ENCODE measurements at regions not wholly inside any gene's neighbourhood (a gene's known extent, or its start where the extent isn't known, plus 50 kb on each side); places are given as distances from the start of the nearest gene placed in this dataset.

DNA sequence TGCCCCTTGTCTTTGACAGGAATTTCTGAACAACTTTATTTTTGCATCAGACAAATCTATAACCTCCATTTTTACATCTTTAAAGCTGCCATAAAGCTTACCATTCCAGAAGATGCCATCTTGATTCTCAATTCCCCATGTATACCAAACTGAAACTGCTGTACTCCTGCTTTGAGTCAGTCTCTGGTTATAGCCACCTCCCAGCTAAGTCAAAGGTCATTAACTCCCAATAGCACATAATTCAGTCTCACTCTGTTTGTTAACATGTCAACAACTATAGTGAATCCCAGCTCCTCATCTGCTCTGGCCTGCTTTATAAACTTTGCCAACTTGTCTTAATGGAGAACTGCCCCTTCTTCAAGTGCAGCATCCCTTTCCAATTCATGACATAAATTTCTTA lies 343.6 kb downstream of the FRK start:
- DNase-seq, result no peak

DNA sequence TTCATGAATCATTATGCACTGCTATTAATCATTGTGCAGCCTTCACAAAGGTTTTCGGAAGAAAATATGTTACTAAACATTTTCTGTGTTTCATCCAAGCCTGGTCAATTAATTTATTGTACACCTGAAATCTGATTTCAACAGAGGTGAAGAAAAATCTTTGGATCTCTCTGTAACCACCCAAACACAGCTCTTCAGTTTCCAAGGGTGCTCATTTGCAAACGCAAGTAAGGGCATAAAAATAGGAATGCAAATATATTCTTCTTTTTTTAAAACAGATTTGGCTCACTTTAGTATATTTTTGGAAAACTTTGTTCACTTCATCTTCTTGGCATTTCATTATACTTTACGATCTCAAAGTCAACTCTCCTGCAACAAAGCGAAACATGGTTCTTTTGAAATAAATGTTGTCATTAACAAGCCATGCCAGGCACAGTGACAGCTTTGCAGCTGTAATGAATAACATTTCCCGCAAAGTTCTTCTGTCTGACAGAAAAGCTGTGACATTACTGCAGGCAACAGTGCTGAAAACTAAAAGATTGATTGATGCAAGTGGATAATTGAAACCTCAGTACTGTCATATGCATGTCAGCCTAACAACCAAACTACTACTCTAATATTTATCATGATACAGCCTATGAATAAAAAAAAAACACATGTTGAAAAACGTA lies 348.3 kb downstream of the FRK start:
- DNase-seq, result no peak

DNA sequence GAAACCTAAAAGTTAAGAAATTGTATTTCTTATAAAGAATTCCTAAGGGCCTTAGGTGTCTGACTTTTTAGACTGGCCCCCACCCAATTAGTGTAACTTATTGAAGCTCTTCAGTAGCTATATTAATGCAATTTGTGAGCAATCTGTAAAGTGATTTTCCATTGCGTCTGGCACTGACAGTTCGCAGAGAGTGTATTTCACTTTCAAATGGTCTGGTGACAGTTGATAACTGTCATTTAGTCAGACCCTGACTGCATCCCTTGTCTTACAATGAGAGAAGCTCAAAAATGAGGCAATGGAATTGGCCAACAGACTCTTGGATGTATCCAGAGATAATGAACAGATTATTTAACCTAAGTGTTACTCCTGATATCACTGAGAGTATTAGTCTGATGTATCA lies 351.8 kb downstream of the FRK start:
- no peak for DNase-seq

DNA sequence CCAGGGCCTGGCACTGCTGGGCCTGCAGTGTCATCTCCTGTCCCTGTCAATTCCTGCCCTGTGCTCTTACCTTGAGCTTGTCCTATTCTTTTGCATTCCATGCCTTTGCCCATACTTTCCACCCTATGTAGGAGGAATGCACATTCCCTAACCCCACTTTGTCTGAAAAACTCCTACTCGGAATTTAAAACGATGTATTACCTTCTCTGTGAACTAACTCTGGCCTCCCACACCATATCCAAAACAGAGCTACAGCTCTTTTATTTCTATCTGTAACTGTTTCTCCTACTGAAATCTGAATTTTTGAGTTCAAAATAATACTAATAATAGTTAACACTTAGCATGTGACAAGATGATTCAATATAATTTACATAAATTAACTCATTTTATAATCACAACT lies 353.7 kb downstream of the FRK start:
- DNase-seq, result no peak

DNA sequence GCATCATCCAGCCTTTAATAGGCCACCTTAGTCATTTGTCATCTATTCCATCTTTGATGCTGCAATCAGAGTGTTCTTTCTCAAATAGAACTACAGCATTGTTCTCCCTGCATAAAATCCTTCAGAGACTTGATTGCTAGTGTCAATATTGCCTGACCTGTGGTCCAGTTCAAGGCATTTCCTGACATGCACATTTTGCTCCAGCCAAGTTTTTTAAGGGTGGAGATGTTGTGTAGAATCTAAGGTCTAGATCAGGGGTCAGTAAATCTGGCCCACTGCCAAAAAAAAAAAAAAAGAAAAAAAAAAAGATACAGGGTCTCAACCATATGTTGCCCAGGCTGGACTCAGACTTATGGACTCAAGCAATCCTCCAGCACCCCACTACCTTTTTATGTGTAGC lies 354.4 kb downstream of the FRK start:
- DNase-seq, result no peak

DNA sequence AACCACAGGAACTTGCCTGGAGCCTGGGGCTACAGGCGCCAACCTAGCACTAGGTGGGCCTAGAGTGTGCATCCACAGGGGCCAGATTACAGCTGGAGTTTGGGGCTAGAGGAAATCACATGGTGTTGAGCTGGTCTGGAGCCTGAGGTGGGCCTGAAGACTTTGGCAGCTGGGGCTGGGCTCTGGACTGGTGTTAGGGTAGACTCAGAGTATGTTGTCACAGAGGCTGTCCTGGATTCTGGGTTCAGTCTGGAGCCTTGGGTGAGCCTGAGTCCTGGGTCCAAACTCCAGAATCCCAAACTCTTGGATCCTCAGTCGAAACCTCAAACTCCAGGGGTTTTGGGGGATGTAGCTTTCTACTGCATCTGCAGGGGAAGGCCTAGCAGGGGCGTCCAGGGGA lies 356.7 kb downstream of the FRK start:
- no peak for DNase-seq

DNA sequence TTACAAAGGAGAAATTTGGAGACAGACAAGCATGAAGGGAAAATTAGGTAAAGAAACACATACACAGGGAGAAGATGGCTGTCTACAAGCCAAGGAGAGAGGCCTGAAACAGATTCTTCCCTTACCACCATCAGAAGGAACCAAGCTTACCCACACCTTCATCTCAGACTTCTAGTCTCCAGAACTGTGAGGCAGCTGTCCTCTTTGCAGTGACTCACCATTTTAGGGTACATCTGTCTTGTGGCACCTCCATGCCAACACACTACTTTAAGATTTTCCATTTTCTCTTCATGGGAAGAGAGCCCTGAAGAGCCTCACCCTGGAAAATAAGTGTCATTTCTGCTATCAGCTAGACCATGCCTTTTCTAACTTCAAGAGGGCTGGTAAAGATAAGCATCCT lies 369.3 kb downstream of the FRK start:
- no peak for DNase-seq

DNA sequence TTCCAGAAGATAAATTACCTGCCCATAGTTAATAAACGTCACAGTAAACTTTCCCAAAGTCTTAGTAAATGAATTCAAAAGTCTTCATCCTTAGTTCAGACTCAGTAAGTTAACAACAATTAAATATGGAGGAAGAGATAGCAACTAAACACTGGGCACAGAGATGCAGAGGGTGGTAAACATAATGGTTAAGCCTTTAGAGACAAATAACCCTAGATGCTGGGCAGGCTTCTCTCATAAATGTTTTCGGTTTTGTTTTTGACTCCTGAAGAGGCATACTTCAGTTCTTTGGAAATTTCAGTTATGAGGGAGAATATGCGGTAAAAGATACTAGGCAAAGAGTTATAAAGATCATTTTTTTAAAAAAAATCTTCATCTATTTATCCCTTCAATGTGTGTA lies 369.8 kb downstream of the FRK start:
- DNase-seq, result no peak

DNA sequence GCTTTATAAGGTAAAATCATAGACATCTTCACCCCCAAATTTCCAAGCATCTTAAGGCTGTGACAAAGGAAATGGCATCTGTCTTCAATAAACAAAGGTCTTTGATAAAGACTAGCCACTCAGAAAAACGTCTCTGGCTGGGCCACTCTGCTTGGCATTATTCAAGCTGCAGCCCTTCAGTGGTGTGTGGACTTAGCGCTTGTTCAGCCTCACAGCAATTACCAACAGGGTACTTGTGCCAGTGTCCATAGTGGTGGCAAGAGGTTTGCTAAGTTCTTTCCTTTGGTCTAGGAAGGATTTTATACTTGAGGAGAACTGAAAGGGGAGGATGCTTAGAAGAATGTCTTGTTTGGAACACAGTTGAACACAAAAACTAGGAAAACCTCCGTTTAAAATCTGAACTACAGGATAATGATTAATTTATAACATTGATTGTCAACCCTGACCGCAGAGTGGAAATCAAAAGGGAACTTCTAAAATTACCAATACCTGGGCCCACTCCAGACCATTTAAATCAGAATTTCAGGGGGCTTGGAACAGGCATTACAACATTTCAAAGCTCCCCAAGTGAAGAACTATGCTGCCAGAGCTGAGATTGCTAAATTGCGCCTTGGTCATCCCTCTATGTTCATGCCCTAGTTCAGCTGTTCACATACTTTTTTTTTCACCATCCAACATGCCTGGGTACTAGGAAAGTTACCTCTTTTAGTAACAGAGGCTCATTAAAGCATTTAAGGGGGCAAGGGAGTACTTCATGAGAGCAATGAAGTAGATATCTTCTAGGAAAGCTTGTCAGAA lies 378.5 kb downstream of the FRK start:
- no peak for DNase-seq

DNA sequence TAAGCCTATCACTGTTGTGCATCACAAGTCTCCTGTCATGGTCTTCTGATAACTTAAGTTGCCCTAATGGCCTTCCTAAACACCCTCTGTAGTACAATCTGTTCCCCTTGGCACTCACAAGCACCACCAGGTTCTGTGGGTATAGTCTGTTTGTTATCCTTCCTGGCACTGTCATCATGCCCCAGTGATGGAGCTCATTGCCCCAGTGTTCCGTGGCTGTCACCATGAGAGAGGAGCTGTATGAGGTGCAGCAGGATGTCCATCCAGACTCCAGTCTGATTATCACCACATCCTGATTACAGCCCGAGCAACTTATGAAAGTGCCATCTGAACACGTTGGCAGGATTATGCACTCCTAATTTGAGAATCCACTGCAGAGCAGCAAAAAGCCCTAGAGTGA lies 380.1 kb downstream of the FRK start:
- DNase-seq, result no peak

DNA sequence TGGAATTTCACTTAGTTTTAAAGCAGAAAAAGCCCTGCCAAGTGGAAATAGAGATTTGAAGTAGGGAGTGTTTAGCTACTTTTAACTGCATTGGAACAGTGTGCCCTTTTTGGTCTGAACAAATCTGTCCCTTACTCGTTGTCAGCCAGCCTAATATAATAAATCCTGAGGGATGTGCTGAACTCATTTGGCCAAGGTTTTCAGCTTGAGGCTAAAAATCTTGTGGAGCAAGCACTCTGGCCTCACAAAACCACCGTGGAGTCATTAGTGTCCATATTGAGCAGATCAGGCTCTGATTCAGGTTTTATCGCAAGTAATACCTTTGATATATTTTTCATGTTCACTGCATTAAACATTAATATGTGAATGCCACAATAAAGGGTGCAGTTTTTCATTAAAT lies 383.5 kb downstream of the FRK start:
- DNase-seq, result no peak

DNA sequence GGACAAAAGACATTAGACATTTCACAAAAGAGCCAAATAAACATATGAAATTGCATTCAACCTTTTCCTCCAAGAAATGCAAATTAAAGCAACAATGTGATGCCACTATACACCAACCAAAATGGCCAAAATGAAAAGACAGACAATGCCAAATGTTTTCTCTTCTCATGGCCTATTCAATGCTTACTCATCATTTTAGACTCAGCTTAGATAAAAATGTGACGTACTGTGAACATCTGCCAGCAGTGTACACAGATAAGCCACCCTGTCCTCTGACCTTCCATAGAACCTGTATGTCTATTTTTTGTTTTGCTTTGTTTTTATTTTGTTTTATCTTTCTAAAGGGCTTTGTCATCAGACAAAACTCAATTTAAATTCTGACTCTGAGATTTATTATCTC lies 385.2 kb downstream of the FRK start:
- DNase-seq, result no peak

DNA sequence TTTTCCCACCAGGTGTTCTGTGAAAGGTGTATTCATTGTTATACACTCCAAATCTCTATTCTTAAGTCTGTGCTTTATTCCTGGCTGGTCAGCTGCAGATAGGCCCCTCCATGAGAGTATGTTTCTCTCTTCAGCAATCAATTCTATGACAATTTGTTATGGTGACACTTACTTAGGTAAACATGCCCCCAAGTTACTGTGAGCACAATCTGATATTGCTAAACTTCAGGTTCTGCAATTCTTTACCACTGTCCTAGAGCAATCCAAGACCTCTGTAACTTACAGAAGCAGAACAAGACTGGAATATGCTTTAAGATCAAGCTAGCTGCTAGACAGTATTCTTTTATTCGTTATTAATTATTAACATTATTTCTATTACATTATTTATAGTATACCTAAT lies 391.9 kb downstream of the FRK start:
- DNase-seq, result no peak

DNA sequence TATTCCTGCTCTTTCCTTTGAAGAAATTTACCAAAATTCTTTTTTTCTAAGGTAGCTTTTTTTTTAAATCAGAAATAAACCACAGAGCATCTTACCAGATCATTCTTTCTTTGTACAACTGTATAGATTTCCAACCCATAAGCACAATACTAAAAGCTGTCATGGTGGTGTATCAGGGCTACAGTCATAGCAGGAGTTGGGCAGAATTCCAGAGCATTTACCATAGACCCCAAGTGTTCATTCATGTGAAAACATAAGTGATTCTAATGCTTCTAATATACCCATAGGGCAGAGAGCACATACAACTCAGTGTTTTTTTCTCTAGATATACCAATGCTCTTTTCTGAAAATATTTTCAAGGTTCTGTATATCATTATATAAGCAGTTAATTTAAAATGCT lies 392.5 kb downstream of the FRK start:
- peak; percentile 15 for DNase-seq

DNA sequence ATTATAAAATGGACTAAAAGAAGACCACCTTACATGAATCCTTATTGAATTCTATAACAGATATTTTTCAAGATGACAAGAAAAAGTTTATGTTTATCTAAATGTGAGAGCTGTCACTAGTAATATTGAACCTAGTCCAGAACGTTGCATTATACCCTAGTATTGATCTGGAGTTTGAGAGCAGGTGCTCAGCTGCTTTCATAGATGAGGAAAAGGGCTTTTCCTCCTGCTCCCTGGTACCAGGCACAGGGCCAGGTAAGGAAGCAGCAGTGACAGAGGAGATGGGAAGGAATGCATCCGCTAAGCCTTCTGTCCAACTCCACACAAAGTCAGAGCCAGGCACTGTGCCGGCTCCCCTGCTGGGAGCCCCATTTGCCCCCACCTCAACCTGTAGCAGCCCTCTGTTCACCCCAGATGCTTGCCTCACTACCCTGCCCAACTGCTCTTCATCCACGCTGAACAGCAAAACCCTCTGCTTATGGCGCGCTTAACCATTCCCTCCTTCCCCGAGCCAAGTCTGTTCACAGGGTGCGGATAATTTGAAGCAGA lies 393.1 kb downstream of the FRK start:
- DNase-seq, result peak; percentile 9

DNA sequence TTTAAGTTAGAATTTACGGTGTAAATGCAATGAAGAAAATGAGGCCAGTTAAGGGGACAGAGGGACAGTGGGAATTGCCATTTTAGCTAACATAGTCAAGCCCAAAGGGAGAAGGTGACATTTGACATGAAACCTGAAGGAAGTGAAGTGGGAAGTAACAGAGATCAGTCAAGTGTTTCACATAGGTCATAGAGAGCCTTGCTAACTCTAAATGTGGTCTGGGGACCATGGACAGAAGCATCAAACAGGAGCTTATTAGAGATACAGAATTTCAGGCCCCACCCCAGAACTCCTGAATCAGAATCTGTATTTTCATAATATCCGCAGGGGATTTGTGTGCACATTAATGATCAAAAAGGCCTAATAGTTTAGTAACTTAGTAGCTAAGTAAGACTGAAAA lies 393.7 kb downstream of the FRK start:
- DNase-seq, result no peak

DNA sequence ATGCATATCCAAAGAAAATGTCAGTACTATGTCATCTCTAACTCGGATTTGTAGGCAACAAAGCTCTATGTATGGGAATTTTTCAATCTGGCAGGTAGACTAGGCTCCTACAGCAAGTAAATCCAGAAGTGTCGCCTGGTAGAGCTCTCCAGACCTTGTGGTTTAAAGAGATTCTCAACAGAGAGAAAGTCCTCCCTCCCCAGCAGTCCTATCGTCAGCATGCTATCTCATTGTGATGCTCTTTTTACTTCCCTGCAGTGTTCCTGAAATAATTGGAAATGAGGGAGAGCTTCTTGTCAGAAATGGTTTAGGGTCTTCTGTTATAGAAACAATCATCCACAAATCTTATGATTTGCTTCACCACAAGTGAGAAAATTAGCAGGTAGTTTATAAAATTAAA lies 395.4 kb downstream of the FRK start:
- no peak for DNase-seq

DNA sequence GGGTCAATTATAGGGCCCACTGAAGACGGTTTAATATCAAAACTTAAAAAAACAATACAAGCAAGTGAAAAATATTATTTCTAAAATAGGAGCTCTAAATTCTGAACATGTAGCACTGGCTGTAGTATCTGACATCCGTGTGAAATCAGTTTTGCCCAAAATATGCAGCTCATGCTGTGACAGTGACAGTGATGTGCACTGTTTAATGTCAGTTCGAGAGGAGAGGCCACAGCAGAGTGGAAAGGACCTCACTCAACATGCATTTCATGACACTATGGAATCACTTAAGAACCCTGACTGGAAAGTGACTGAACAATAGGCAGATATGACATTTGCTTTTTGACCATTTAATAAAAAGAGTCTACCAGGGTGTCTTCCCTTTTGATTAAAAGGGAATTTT lies 397.0 kb downstream of the FRK start:
- no peak for DNase-seq

DNA sequence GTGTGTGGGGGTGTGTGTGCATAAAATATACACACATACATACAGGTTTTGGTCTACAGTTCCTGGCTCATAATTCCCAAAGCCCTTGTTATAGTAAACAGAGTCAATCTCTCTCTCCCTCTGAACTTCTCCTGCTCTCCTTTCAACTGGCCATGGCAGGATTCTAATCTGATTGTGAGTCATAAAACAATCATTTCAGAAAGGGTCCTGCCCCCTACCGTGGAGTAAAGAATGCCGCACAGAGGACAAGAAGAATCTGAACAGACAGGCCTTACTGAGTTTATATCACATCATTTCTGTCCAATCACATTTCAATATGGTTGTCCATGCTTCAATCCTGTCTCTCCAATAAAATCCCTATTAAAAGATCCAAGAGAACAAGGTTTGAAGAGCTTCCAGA lies 416.9 kb downstream of the FRK start:
- DNase-seq, result no peak

DNA sequence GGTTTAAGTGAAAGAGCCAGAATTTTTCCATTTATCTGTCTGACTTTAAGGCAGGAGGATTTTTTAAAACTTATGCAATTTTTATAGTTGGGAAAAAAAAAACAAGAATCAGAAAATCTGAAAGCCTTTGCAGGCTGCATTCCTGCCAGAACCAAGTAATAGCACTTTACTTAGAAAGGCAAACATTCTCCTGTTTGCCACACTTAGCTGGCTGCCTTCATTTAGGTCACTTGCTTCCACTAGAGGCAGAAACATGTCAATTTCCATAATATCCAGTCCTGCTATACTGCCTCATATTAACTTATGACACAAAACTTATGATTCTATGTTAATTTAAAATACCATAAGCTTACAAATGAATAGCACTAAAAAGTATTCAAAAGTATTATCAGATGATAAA lies 425.8 kb downstream of the FRK start:
- DNase-seq, result no peak

DNA sequence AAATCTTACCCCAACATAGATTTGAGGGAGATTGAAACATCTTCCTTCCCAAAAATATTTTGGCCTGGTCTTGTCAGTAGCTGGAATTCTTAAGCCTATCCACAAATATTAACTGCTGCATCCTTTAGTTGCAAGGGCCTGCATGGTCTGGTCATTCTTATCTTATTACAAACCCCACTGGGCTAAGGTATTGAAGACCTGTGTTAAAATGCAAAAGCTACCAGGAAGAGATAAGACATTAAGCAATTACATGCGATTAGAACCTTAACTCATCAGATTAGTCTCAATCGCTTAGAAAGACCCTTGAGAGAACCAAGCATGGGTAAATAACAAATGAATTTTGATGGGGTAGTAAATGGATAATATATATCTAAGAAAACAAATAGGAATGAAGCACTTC lies 426.6 kb downstream of the FRK start:
- no peak for DNase-seq

DNA sequence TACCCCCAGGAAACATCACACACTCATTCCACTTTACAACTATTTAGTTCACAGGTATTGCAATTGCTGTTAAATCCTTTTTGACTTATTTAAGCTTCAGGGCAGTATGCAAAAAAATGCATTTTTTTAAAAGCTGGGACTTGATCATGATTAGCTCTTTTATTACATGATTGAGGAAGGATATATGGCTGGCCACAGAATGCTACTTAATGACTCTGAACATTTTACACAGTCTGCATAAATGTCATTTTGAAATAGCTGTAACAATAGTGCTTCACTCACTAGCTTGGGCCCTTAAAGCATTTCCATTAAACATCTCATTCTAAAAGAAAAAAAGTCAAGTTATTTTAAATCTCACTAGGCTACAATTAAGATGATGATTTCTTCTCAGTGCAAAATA lies 429.7 kb downstream of the FRK start:
- no peak for DNase-seq

DNA sequence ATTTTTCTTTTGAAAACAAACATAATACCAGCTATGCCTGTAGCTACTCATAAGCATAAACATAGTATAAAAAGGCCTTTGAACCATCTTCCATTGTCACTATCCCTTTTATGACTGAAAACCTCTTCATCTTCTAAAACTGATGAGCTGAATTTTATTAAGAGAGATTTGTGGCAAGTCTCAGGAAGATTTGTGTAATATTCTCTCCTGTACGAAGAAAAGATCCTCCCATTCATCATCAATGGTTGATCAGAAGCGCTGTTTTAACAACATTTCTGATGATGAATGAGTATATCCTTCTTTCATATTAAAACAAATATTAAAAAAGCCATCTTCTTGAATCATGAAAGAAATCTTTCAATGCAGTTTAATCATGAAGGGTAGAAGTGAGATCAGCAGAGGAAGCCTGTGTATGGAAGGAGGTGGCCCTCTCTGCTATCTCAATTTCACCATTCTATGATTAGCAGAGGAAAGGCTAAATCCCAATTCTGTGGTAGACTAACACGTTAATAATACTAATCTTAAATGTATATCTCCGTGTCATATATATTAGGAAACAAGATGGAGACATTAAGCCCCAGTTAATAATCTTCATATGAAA lies 430.2 kb downstream of the FRK start:
- no peak for DNase-seq

DNA sequence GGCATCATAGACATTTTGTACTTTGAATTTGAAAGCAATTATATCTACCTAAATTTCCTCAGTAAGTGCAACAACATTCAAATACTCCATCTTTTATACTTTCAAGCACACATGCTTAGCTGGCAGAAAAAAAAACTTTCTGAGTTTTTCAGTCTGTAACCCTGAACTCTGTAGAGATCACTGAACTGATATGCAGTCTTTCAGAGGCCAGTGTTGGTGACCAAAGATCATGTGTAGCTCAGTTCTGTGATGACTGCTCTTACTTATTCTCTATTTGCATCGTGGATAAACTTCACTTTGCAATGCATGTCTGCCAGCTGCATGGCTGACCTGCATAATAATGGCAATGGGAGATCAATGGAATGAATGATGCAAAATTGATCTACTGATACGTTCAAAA lies 431.3 kb downstream of the FRK start:
- DNase-seq, result no peak
